ENCODE measurements at regions not wholly inside any gene's neighbourhood (a gene's known extent, or its start where the extent isn't known, plus 50 kb on each side); places are given as distances from the start of the nearest gene placed in this dataset.

DNA sequence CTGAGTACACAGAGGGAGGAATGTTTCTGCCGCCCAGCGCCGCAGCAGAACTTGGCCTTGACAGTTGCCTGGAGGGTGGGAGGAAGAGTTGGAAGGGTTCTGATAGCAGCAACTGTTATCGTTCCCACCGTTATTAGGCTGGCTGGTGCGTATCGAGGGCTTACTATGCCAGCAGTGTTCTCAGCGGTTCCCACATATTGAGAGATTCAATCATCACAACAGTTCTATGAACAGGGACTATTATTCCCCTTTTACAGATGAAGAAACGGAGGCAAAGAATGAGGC is 380.1 kb upstream of the SULF2 start:
- no peak for DNase-seq

- DNase-seq: no peak
These were observed 379.5 kb upstream of the SULF2 start for GRCh38 chr20:48164566-48165400.

DNA sequence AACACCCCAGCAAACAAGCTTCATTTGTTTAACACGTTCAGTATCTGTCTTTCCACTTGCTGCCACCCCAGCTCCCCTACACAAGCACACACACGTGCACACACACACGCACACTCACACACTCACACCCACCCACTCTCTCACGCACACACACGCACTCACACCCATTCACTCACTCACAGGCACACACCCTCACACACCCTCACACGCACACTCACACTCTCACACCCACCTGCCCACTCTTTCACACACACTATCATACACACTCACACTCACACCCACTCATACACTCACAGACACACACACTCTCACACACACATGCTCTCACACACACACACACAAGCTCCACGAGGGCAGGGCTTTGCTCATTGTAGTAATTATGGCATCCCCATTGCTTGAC is 378.8 kb upstream of the SULF2 start:
- DNase-seq: no peak

DNA sequence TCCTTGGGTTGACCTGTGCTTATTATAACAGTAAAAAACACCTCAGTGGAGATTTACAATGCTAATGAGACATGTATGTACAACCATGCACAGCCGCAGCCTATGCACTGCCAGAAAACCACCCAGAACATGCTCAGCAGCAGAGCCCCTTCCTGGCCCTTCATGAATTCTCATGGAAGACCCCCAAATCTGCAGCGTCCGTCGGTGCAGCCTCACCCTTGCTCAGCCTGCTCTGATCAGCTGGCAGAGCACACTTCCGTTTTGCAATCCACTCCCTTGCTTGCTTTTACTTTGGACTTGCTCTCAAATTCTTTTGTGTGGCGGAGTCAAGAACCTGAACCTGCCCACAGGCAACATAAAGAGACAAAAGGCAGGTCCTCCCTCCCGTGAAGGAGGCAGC is 378.2 kb upstream of the SULF2 start:
- DNase-seq: no peak

DNA sequence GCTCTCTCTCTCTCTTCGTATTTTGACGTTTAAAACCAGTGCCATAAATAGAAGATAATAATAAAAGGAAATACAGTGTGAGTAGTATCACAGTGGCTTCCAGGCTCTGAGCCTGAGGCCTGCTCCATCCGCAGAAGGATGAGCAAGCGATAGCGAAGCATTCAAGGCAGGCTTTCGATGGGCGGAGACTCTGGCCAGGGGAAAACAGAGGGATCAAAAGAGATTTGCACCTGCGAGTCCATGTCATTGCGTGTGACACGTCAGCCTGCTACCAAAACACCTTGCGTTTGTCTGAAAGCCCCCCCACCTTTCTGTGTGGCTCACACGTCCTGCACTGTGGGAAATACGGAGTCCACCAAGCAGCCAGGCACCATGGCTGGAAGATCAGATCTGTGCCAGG is 377.3 kb upstream of the SULF2 start:
- DNase-seq: no peak

DNA sequence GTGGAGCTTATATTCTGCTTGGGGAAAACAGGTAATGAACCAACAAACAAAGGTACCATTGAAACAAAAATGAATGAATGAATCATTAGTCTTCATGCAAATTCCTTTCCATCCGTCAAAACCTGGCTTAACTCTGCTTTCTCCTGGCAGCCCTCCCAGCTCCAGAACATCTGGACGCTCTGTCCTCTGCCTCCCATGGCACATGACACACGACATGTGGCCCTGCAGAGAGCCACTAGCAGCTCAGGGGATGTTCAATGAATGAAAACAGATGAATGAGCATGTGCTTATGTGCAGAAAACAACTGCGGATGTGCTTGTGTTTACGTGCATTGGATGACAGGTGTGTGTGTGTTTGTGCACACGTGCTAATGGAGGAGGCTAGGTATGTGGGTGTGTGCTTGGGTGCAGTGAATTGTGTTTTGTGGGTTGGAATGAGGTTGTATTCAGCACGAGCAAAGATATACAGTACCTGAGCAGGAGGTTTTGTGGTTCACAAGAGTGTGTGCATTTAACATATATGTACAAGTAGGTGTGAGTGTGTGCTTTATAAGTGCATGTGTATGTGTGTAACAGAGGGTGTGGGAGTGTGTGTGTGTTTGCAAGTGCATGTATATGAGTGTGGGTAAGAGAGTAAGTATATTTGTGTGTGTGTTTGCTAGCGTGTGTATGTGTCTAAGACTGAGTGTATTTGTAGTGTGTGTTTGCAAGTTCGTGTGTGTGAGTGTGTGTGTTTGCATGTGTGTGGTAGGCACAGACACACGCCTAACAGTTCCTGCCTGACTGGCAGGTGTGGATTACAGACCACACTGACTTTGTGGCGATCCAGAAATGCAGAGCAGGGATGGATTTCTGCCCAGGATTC is 374.1 kb upstream of the SULF2 start:
- DNase-seq: no peak

DNA sequence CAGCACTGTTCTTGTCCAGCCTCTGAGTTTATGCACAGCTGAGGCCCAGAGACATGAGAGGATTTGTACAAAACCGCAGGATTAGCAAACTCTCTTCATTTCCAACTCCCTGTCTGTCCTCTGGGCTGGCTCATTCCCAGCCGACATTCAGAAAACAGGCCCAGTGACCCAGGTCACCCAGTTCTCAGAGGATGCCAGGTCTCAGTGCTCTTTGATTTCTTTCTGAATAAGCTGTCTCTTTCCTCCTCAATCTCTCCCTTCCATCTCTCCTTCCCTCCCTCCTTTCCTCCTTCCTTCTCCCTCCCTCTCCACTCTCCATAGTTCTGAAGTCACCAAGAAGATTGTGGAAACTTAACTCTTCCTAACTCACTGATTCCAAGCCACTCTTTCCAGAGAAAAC is 372.7 kb upstream of the SULF2 start:
- DNase-seq: no peak

GRCh38 chr20:48156951-48157700 is 371.8 kb upstream of the SULF2 start:
- no peak for DNase-seq

DNA sequence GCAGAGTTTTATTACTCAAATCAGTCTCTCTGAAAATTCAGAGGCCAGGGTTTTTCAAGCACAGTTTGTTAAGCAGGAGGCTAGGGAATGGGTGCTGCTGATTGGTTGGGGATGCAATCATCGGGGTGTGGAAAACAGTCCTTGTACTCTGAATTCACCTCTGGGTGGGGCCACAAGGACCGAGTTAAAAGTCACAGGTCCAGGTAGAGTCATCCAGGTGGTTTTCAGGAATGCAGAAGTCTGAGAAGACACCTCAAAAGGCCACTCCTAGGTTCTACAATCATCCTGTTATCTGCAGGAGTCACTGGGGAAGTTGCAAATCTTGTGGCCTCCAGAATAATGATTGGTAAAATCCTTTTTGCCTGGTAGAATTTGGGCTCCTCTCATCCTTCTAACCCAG is 371.2 kb upstream of the SULF2 start:
- no peak for DNase-seq

DNA sequence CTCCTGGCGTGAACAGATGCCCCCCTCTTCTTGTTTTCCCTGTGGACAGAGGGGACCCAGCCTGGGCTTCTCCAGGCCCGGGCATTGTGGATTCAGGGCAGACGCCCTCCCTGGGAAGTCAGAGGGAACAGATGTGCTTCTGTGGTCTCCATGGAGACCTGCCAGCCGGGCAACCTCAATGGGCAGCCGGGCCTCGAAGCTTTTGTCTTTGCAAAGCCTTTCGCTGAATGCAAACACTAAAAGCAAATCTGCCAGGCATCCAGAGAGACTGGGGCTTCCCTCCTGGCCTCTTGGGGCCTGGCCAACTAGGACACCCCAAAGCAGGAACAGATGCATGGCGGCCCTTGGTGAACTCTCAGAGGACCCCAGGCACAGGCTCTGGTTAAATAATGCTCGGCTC is 370.0 kb upstream of the SULF2 start:
- DNase-seq: no peak

DNA sequence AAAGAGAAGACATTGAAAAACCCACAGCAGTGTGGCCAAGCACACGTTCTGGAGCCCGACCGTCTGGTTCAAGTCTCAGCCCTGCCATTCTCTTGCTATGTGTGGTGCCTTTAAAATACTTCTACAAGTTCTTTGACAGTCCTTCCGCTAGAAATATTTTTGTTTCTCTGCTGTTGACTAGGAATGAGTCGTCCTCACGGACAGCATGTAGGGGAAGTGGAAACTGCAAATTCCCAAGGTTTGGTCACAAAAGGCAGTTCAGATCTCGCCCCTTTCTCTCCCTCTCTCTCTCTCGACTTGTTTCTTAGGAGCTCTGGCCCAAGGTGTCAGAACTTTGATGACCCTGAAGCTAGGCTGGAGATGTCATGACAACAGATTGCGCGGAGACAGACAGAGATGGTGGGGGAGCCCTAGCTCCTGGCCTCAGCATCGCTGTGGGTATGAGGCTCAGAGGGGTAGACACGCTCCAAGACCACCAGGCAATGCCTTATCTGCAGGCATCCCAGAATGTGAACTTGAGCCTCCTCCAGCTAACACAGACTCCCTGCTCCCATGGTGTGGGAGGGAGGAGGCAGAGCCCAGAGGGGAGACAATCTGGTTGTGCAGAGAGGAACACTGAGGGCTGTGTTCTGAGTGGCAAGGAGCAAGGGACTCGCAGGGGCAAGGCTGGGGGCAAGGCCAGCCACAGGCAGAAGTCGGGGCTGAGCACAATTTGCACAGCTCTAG is 368.9 kb upstream of the SULF2 start:
- DNase-seq: no peak

- DNase-seq: no peak
These were observed 368.2 kb upstream of the SULF2 start for GRCh38 chr20:48153523-48153922.

- DNase-seq: no peak
These were observed 367.8 kb upstream of the SULF2 start for GRCh38 chr20:48153103-48153502.

DNA sequence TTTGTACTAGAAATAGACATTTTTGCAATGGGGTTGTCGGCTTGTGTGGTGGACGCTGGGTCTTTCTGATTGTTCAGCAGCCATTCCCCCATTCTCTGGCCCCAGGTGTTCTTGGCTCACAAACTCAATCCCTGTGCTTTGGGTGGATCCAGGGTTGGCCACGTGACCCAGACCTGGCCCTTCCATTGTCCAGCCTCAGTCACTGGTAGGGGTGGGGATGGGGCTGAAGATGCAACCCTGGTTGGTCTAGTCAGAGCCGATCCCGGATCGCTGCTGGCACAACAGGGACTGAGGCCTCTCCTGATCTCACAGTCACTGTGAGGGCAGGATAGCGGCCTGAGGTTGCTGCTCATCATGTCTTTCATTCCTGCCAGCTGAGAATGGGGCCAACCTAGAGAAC is 365.3 kb upstream of the SULF2 start:
- no peak for DNase-seq

- DNase-seq: no peak
These were observed 364.6 kb upstream of the SULF2 start for GRCh38 chr20:48149902-48150301.

- DNase-seq: no peak
These were observed 363.8 kb upstream of the SULF2 start for GRCh38 chr20:48148916-48149672.

DNA sequence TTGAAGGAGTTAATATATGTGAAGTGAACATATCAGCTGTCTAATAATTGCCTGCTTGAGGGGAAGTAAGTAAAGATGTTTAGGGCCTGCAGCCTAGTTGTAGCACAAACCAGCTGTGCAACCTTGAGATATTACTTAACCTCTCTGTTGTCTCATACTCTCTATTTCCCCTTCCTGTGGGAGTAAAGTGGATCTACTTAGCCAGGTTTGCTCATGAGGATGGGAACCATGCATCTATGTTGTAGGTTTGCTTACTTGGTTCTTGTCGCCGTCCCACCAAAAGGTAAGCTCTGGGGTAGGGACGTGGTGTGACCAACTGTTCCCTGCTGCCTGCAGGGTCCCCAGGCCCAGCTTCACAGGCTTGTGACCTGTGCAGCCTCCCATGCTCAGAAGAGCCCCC is 362.7 kb upstream of the SULF2 start:
- DNase-seq: no peak

GRCh38 chr20:48147311-48147710 is 362.0 kb upstream of the SULF2 start:
- DNase-seq: no peak

DNA sequence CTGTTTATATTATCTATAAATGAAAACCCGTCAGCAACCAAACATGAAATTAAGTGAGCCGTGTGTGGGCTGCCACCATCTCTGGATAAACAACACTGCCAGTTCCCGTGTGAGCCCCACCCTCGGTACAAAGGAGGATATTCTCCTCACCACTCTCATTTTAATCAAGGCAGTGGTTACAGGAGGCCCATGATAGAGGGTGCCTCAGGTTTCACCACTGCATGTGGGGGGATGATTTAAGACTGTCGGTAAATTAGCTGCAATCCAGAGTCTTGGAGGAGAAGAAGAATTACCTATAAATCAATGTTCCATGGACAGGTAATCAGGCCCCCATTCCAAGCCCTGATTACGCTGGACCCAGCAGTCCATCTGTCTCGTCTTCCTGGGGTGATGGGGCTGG is 361.6 kb upstream of the SULF2 start:
- DNase-seq: no peak

DNA sequence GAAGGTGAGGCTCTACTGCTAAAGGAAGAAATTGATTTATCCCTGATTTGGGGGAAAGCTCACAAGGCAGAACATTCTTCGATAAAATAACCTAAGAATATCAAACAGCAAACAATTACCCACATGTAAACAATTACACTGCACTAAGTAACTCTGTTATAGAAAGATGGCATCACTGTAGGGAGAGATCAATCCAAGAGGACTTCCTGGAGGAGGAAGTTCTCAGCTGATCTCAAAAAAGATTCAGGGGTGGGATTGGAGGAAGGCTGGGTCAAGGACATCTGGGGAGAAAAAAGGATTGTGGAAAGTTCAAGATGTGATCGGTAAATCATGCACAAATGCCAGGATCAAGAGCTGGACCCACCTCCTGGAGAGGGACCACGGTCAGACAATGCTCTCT is 361.0 kb upstream of the SULF2 start:
- no peak for DNase-seq

- DNase-seq: no peak
These were observed 358.3 kb upstream of the SULF2 start for GRCh38 chr20:48143435-48144081.

DNA sequence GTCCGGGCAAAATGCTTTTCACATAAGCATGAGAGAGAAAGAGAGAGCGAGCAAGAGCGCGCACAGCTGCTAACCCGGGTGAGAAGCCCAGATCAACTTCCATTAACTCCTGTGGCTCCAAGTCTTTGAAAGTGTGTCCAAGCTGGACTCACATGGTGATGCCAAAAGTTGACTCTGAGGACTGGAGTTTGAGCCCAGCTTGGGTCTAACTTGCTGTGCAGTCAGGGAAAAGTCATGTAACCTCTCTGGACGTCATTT is 357.2 kb upstream of the SULF2 start:
- no peak for DNase-seq

All from CD4-positive, alpha-beta T cell treated with Interferon alpha-2 for 1 hour (primary cell).